ENCODE measurements at regions not wholly inside any gene's neighbourhood (a gene's known extent, or its start where the extent isn't known, plus 50 kb on each side); places are given as distances from the start of the nearest gene placed in this dataset.

DNA sequence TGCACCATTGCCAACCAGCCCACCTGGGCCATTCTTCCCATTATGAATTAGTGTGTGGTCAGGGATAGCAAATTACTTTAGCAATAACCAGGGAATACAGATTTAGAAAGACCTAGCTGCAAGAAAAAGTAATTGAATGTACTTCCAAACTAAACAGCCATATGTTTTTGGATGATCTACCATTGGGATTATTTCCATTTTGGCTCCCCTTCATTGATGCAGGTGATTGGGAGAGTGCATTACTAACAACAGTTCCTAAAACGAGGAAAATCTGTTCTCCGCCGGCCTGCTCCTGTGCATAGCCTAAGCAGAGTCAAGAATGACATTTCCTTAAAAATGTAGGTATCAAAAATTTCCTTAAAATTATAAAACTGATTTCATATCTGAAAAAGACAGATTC, 58.5 kb downstream of the MAIP1 start:
- Mint-ChIP-seq H3K4me3 (no peak overlapping the region), H3K27ac (no peak overlapping the region)

DNA sequence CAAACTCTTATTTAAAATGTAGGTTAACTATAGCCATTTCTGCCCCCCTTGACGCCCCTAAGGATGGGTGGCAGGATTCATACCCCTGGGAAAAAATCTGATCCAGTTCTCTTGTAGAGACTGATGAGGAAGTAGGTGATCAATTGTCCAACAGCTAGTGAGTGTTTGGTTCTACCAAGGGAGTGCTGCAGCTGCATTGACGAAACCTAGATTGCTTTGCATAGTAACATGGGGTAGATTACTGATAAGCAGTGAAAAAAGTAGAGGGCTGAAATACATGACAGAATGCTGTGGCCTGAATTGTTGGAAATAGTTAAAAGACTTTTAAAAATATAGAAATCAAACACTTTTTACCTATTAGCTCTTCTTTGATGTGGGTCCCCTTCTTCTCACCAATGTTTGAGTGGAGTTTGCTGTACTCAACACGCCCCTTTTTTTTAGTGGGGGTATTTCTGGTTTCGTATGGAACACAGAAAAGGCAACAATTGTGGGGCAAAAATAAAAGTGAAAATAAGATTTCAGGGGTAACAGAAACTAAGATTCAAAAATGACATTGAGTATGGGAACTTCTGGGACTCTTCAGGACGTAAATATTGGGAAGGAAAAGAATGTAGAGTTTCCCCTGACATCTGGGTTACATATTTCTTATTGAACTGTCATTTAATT, 66.2 kb downstream of the MAIP1 start:
- no peak overlapping the region for H3K27ac Mint-ChIP-seq
- H3K4me1 Mint-ChIP-seq, result no peaks in the 10 kb centered on the region
- ATAC-seq, result no peak

More for the DNA sequence above, 58.5 kb downstream of the MAIP1 start:
- Mint-ChIP-seq H3K36me3 (ENCODE audit: low read depth) (peaks cover 2% of the 10 kb centered on the region), H3K27me3 (peaks cover 19% of the 10 kb centered on the region), H3K4me1 (no peaks in the 10 kb centered on the region)
- H3K9me3 ChIP-seq (ENCODE audit: control insufficient read depth, low read length, poor library complexity, severe bottlenecking), result no peaks in the 10 kb centered on the region
- no peak for DNase-seq
- no peak for ATAC-seq

DNA sequence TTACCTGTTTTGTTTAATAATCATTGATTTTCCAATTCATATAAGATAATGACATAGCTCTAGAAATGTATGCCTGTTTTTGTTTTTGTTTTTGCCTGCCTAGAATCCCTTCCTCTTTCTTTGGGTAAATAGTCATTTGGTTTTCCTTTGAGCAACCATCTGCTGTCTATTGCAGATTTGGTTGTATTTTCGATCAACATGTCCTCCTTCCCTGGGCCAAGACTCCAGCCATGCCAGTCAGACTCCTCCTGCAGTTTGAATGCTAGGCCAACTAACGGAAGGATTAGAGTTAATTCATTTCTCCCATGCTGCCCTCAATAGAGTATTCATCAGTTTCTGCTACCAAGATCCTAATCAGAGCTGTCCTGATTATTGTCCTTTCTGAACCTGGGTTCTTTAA, 67.1 kb downstream of the MAIP1 start:
- ATAC-seq, result no peak
- H3K4me3 Mint-ChIP-seq, result no peak overlapping the region
- no peaks in the 10 kb centered on the region for H3K4me1 Mint-ChIP-seq
- no peak for DNase-seq
- no peaks in the 10 kb centered on the region for H3K9me3 ChIP-seq (ENCODE audit: control insufficient read depth, low read length, poor library complexity, severe bottlenecking)
- H3K36me3 Mint-ChIP-seq (ENCODE audit: low read depth), result peaks cover 2% of the 10 kb centered on the region
- H3K27me3 Mint-ChIP-seq, result peaks cover 40% of the 10 kb centered on the region
- no peak overlapping the region for H3K27ac Mint-ChIP-seq

More for the DNA sequence above, 66.2 kb downstream of the MAIP1 start:
- Mint-ChIP-seq H3K4me3 (no peak overlapping the region), H3K27me3 (peaks cover 35% of the 10 kb centered on the region), H3K36me3 (ENCODE audit: low read depth) (no peaks in the 10 kb centered on the region)
- no peaks in the 10 kb centered on the region for H3K9me3 ChIP-seq (ENCODE audit: control insufficient read depth, low read length, poor library complexity, severe bottlenecking)
- no peak for DNase-seq

DNA sequence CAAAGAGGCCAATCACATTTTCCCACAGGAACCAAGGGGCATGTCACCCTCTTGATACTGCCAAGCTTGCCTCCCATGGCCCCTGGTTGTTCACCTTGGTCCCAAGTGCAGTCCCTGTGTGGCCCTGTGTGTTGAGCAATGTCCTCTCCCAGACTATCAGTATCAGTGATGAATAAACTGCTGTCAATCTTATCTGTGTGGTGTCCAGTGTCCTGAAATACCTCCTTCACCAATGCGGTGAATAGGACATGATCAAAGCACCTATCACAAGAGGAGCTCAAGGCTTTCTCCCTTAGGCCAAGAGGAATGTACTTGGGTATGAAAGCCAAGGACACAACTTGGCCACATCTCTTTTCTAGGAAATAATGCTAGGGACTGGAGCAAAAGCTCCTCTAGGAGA, 68.2 kb downstream of the MAIP1 start:
- Mint-ChIP-seq H3K36me3 (ENCODE audit: low read depth) (peaks cover 2% of the 10 kb centered on the region), H3K27ac (no peak overlapping the region), H3K4me3 (no peak overlapping the region), H3K4me1 (no peaks in the 10 kb centered on the region), H3K27me3 (peaks cover 32% of the 10 kb centered on the region)
- ATAC-seq (no peak), DNase-seq (no peak)
- H3K9me3 ChIP-seq (ENCODE audit: control insufficient read depth, low read length, poor library complexity, severe bottlenecking), result no peaks in the 10 kb centered on the region

DNA sequence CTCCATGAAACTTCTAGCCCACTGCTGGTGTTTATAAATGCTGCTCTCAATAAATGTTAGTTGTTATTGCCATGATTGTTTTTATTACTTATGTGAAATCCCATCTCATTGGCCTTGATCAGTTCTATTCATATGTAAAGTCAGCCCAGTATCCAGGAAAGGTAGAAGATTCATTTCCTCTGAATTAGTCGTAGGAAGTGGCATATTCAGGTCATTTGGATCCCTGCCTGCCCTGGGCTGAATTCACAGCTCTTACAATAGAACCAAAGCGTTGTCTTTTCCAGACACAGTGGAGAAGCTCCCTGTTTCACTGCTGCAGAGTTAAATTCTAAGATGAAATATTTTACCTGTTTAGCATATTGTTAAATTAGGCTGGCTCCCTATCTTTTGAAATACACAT, 70.3 kb downstream of the MAIP1 start:
- ATAC-seq, result no peak
- no peak overlapping the region for H3K27ac Mint-ChIP-seq
- H3K36me3 Mint-ChIP-seq (ENCODE audit: low read depth), result peaks cover 2% of the 10 kb centered on the region
- DNase-seq, result no peak
- H3K4me3 Mint-ChIP-seq, result no peak overlapping the region
- H3K9me3 ChIP-seq (ENCODE audit: control insufficient read depth, low read length, poor library complexity, severe bottlenecking), result no peaks in the 10 kb centered on the region
- no peaks in the 10 kb centered on the region for H3K4me1 Mint-ChIP-seq
- H3K27me3 Mint-ChIP-seq, result peaks cover 32% of the 10 kb centered on the region

DNA sequence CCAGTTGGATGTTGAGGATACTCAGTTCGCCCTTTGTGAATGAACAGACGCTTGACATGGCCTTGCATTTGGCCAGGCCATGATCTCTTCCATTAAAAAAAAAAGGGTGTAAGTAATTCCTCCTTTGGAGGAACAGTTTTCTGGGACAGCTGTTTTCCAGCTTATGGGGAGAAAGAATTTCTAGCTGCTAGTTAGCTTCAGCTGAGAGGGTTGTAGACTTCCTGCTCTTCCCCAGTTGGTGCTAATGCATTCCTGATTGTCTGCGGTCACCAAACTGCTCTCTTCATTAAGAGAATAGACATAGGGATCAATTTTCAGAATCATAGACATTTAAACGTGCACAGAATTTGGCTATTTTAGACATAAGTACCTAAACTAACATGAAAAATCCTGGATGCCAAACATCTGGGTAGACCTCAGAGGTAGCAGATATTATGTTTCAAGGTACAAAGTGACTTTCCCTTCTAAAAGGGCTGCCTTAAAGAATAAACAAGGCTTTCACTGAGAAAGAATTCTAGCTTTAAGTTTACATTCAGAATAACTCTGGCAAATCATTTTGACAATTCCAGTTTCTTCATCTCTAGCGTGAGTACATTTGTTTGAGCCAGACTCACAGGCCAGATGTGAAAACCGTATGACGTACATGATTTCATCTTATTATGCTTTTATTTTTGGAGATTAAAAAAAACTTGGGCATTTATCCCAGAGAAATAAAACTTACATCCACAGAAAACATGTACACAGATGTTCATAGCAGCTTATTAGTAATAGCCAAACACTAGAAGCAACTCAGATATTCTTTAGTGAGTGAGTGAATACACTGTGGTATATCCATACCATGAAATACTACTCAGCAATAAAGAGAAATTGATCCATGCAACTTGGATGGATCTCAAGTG, 71.2 kb downstream of the MAIP1 start:
- DNase-seq (no peak), ATAC-seq (no peak)
- H3K36me3 Mint-ChIP-seq (ENCODE audit: low read depth), result peaks cover 2% of the 10 kb centered on the region
- H3K4me3 Mint-ChIP-seq, result no peak overlapping the region
- no peak overlapping the region for H3K27ac Mint-ChIP-seq
- H3K27me3 Mint-ChIP-seq, result peaks cover 27% of the 10 kb centered on the region
- no peaks in the 10 kb centered on the region for H3K4me1 Mint-ChIP-seq
- H3K9me3 ChIP-seq (ENCODE audit: control insufficient read depth, low read length, poor library complexity, severe bottlenecking), result no peaks in the 10 kb centered on the region

DNA sequence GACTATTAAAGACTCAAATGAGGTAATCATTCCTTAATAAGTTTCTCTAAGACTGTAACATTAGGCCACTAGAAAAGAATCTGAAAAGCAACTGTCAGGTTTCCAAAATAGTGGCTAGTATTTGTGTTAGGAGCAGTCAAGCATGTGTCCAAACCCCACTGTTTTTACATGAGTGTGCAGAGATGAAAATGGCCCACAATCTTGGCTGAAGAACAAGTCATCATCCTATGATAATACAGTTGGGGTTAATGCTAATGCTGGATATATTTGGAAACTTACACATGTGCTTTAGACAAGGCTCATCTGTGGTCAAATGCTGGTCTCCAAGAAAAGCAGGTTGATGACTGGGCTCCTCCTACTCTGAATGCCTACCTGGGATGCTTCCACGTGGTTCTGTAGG, 73.6 kb downstream of the MAIP1 start:
- Mint-ChIP-seq H3K4me3 (no peak overlapping the region), H3K27ac (no peak overlapping the region), H3K4me1 (no peaks in the 10 kb centered on the region), H3K27me3 (peaks cover 23% of the 10 kb centered on the region), H3K36me3 (ENCODE audit: low read depth) (peaks cover 2% of the 10 kb centered on the region)
- H3K9me3 ChIP-seq (ENCODE audit: control insufficient read depth, low read length, poor library complexity, severe bottlenecking), result no peaks in the 10 kb centered on the region
- ATAC-seq, result no peak
- no peak for DNase-seq

DNA sequence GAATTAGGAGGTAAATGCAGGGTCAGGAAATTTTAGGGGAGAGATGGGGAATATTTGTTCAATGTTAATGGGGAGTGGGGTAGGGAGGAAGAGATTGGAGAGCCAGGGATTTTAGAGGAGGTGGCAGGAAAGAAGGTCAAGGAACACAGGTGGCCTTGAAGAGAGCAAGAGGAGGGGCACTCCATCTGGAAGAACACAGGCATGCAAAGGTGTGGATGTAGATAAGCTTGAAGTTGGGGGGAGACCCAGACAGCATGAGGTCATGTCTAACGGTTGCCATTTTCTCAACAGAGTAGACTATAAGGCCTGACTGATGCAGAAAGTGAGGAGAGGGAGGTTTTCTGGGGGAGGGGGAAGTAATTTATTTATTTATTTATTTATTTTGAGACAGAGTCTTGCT, 77.5 kb downstream of the MAIP1 start:
- H3K4me3 Mint-ChIP-seq, result no peak overlapping the region
- no peaks in the 10 kb centered on the region for H3K36me3 Mint-ChIP-seq (ENCODE audit: low read depth)
- H3K9me3 ChIP-seq (ENCODE audit: control insufficient read depth, low read length, poor library complexity, severe bottlenecking), result no peaks in the 10 kb centered on the region
- DNase-seq, result no peak
- no peak overlapping the region for H3K27ac Mint-ChIP-seq
- no peak for ATAC-seq
- H3K4me1 Mint-ChIP-seq, result no peaks in the 10 kb centered on the region
- peaks cover 18% of the 10 kb centered on the region for H3K27me3 Mint-ChIP-seq

DNA sequence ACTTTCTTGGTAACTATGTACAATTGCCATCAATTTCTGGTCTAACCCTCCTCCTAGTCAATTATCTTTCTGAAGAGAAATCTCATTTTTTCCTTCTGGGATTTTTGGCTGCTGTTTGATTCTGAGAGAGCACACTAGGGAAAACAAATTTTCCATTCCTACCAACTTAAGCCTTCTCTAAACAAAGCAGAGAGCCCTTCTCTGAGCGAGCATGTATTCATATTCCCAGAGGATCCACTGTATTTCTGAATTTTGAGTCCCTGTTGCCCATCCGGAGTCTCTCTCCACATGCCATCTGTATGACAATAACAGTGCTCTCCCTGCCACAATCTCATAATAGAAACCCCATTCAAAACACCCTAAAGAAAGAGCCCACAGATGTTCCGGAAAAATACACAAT, 78.5 kb downstream of the MAIP1 start:
- ATAC-seq, result no peak

DNA sequence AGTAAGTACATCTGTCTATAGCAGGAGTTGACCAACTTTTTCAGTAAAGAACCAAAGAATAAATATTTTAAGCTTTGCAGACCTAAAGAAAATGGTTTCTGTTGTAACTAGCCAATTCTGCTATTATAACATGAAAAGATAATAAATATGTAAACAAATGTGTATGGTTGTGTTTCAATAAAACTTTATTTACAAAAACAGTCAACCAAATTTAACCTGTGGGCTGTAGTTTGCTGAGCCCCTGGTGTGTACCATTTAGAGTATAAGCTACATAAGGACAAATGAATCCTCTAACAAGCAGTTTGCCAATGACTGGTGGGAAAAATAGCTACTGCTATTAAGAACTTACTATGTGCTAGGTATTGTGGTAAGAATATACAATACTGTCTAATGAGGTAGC, 79.4 kb downstream of the MAIP1 start:
- ATAC-seq (no peak), DNase-seq (no peak)
- Mint-ChIP-seq H3K36me3 (ENCODE audit: low read depth) (no peaks in the 10 kb centered on the region), H3K27ac (no peak overlapping the region), H3K4me3 (no peak overlapping the region), H3K4me1 (no peaks in the 10 kb centered on the region), H3K27me3 (peaks cover 18% of the 10 kb centered on the region)
- no peaks in the 10 kb centered on the region for H3K9me3 ChIP-seq (ENCODE audit: control insufficient read depth, low read length, poor library complexity, severe bottlenecking)

More for the DNA sequence above, 78.5 kb downstream of the MAIP1 start:
- no peak for DNase-seq
- Mint-ChIP-seq H3K36me3 (ENCODE audit: low read depth) (no peaks in the 10 kb centered on the region), H3K27me3 (peaks cover 18% of the 10 kb centered on the region), H3K4me3 (no peak overlapping the region), H3K27ac (no peak overlapping the region), H3K4me1 (no peaks in the 10 kb centered on the region)
- H3K9me3 ChIP-seq (ENCODE audit: control insufficient read depth, low read length, poor library complexity, severe bottlenecking), result no peaks in the 10 kb centered on the region

DNA sequence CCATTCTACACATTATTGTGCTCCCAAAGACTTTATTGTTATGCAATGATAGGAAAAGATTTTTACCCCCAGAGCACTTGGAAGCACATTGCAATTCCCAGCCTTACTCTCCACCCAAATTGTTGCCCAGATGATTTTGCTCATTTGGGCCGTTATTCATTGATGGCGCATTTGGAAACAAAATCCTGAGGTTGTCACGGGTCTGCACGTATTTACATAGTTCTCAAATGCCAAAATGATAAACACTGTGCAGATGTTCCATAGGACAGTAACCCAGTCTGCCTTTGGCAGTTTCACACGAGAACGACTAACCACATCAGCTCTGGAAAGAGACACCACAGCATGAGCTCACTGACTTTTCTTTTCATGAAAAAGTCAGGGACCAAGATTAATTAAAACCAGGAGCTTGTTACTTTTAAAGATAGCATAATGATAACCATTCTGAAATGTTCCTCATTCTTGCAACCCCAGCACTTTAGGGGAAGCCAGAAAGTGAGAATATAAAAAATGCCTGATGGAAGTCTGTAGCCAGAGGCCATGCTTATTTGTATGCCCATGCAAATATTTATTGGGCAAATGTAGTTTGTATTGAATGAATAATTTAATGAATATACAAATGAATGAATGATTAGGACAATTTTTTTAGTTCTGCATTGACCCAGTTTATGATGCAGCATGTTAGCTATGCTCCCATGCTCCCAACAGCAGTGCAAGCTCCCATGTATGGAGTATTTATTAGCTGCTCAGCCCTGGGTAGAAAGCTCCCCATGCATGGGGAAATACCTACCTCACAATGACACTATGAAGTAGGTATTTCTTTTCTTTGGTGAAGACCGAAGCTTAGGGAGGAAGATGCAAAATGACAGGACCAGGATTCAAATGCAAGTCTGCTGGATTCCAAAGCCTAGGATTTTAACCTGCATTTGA, 84.6 kb downstream of the MAIP1 start:
- peaks cover 3% of the 10 kb centered on the region for H3K4me1 Mint-ChIP-seq
- H3K27ac Mint-ChIP-seq, result no peak overlapping the region
- ATAC-seq (no peak), DNase-seq (no peak)
- H3K27me3 Mint-ChIP-seq, result peaks cover 29% of the 10 kb centered on the region
- no peaks in the 10 kb centered on the region for H3K9me3 ChIP-seq (ENCODE audit: control insufficient read depth, low read length, poor library complexity, severe bottlenecking)
- H3K4me3 Mint-ChIP-seq, result no peak overlapping the region
- peaks cover 7% of the 10 kb centered on the region for H3K36me3 Mint-ChIP-seq (ENCODE audit: low read depth)

DNA sequence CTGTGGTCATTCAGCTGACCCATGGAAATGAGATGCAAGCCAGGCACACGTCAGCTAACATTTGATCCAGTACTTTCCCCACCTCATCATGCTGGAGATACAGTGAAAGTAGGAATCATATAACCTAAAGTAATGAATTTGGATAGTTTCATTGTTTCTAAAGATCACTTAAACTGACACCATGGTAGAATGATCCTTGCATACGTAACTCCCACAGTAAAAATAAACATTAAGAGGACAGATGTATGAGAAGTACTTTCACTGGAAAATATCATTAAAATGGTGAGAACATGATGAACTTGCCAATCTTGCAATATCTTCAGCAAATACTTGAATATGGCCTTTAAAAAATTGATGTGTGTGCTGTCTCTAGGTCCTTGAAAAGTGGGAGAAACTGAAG, 85.4 kb downstream of the MAIP1 start:
- no peak overlapping the region for H3K4me3 Mint-ChIP-seq
- peaks cover 3% of the 10 kb centered on the region for H3K4me1 Mint-ChIP-seq
- no peak for ATAC-seq
- H3K27ac Mint-ChIP-seq, result no peak overlapping the region
- H3K27me3 Mint-ChIP-seq, result peaks cover 29% of the 10 kb centered on the region
- peaks cover 7% of the 10 kb centered on the region for H3K36me3 Mint-ChIP-seq (ENCODE audit: low read depth)
- H3K9me3 ChIP-seq (ENCODE audit: control insufficient read depth, low read length, poor library complexity, severe bottlenecking), result no peaks in the 10 kb centered on the region
- DNase-seq, result no peak

DNA sequence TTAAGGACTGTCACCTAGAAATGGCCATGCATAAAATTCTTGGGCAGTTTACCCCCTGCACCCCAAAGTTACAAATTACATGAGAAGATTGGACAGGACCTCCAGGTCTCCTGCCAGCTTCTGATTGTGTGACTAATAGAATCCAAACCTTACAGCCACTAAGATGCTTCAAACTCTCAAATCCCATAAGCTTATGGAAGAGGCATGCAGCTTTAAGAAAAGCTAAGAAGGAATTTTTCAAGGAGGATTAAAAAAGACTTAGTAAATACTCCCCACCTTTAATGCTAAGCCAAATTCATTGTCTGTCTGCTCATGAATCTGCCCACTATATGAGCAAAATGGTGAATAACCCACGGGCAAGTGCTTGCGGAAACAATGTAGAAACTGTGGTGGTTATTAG, 86.3 kb downstream of the MAIP1 start:
- ATAC-seq (no peak), DNase-seq (no peak)
- Mint-ChIP-seq H3K4me3 (no peak overlapping the region), H3K36me3 (ENCODE audit: low read depth) (peaks cover 7% of the 10 kb centered on the region), H3K27ac (no peak overlapping the region), H3K27me3 (peaks cover 21% of the 10 kb centered on the region), H3K4me1 (peaks cover 3% of the 10 kb centered on the region)
- no peaks in the 10 kb centered on the region for H3K9me3 ChIP-seq (ENCODE audit: control insufficient read depth, low read length, poor library complexity, severe bottlenecking)

Measured in T-helper 17 cell (primary cell).